ENCODE measurements at regions not wholly inside any gene's neighbourhood (a gene's known extent, or its start where the extent isn't known, plus 50 kb on each side); places are given as distances from the start of the nearest gene placed in this dataset.

DNA sequence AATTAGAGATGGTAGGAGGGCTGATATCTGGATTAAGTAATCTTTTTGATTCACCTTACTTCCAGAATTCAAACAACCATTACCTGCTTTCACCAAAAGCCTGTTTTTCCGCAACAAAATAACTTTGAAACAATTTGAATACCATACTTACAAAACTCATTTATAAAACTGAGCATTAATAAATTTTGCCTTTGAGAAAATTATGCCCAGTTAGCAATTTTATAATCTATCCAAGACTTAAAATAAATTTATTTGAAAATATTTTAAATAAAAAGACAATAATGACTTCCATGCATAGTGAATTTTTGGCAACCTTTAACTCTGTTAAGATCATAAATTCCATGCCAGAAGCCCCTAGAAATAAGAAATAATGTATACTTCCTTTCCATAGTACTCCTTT, 71.3 kb upstream of the FTMT start:
- TF ChIP-seq CTCF (IDR thresholded peaks at IDR 0.05): no peak
- no peak for TF ChIP-seq EP300 (IDR thresholded peaks at IDR 0.05; ENCODE audit: low read depth)

Data from transverse colon (tissue), 3 donors.